ENCODE measurements at regions not wholly inside any gene's neighbourhood (a gene's known extent, or its start where the extent isn't known, plus 50 kb on each side); places are given as distances from the start of the nearest gene placed in this dataset.

- TF ChIP-seq ARNTL (CRISPR knock-in tag; IDR thresholded peaks at IDR 0.05; ENCODE audit: borderline replicate concordance, low read depth) = no peak
- TF ChIP-seq PATZ1 (CRISPR knock-in tag; IDR thresholded peaks at IDR 0.05; ENCODE audit: borderline replicate concordance) = no peak
- TF ChIP-seq ZNF8 (CRISPR knock-in tag; IDR thresholded peaks at IDR 0.05) = no peak
- TF ChIP-seq ZNF70 (CRISPR knock-in tag; IDR thresholded peaks at IDR 0.05) = no peak
- TF ChIP-seq CREB5 (CRISPR knock-in tag; IDR thresholded peaks at IDR 0.05; ENCODE audit: low read depth) = no peak
- TF ChIP-seq GLIS3 (CRISPR knock-in tag; IDR thresholded peaks at IDR 0.05) = no peak
- no peak for TF ChIP-seq SNAI2 (CRISPR knock-in tag; IDR thresholded peaks at IDR 0.05)
- no peak for TF ChIP-seq OSR1 (CRISPR knock-in tag; IDR thresholded peaks at IDR 0.05)
- no peak for TF ChIP-seq TOX (CRISPR knock-in tag; IDR thresholded peaks at IDR 0.05; ENCODE audit: borderline replicate concordance)
- TF ChIP-seq ZFP3 (CRISPR knock-in tag; IDR thresholded peaks at IDR 0.05) = no peak
- no peak for TF ChIP-seq CSRNP3 (CRISPR knock-in tag; IDR thresholded peaks at IDR 0.05)
- TF ChIP-seq POU6F1 (CRISPR knock-in tag; IDR thresholded peaks at IDR 0.05; ENCODE audit: borderline replicate concordance, low read depth) = no peak
- no peak for TF ChIP-seq TCF4 (CRISPR knock-in tag; IDR thresholded peaks at IDR 0.05; ENCODE audit: borderline replicate concordance)
These were observed 101.0 kb upstream of the NHSL1 start for GRCh38 chr6:138600261-138600660.
